Ovary (tissue), 7 donors: ENCODE measurements at regions not wholly inside any gene's neighbourhood (a gene's known extent, or its start where the extent isn't known, plus 50 kb on each side); places are given as distances from the start of the nearest gene placed in this dataset.
"Not testable (repeated sequence)": the region's sequence is repeated elsewhere in the genome, so short reads cannot be mapped to it uniquely, and the experiment has no call there.

Experiments used
- DNase-seq, 5 donors: peaks; one replicate each; pipeline ENCODE4 v3.0.0-alpha.2; 2019 to 2020
- H3K27ac ChIP-seq, 2 donors: fragments of 200-600 bp; one replicate each; pipeline versions ENCODE4 v1.5.1 to v1.8.0; 2019 to 2022
- H3K27me3 ChIP-seq: fragments of 200-600 bp; one replicate; pipeline ENCODE4 v1.8.0; 2022
- H3K36me3 ChIP-seq: fragments of 200-600 bp; sonication (generic); one replicate; pipeline ENCODE4 v1.5.1; 2019
- H3K4me1 ChIP-seq: one replicate; pipeline ENCODE4 v1.8.1; 2013; ENCODE audit warnings: mild to moderate bottlenecking, moderate library complexity; ENCODE audit not compliant: insufficient read depth
- H3K4me3 ChIP-seq: fragments of 200-600 bp; sonication (generic); one replicate; pipeline ENCODE4 v1.5.1; 2017
- H3K9me3 ChIP-seq, 2 donors: fragments of 200-600 bp in 1 of 2; sonication (generic) in 1 of 2; one replicate each; pipeline versions ENCODE4 v1.5.1 to v1.8.1; 2013 to 2019; ENCODE audit warnings: mild to moderate bottlenecking in 1 of 2, moderate library complexity in 1 of 2
- CTCF ChIP-seq, 3 donors: fragments of 450-650 bp in 2 of 3; fragments of 200-600 bp in 1 of 3; IDR thresholded peaks; one replicate each; pipeline versions ENCODE4 v1.5.1 to v1.8.0; 2016 to 2022; ENCODE audit warnings: antibody characterized with exemption in 3 of 3, mild to moderate bottlenecking in 1 of 3
- EP300 ChIP-seq: sonication (generic); formaldehyde crosslinking; IDR thresholded peaks from one replicate; pipeline ENCODE4 v1.6.1; 2017; ENCODE audit warnings: antibody characterized with exemption
- POLR2A ChIP-seq: fragments of 450-650 bp; IDR thresholded peaks from one replicate; pipeline ENCODE4 v1.6.1; 2017; ENCODE audit warnings: antibody characterized with exemption, mild to moderate bottlenecking, moderate library complexity
- WGBS, 3 donors: extraction: QIAGEN DNeasy Blood & Tissue Kit in 1 of 3; methylation state at CpG; one replicate each; pipeline versions ENCODE4 v1.1.5 to v1.1.7; 2013 to 2017; 5-methylcytosine and 5-hydroxymethylcytosine counted together
- intact Hi-C, 4 donors: fragments of 100-400 bp; cut with DNase I; formaldehyde crosslinking; loops; one replicate each; pipeline versions ENCODE4 v1.11.0 to v1.15.1; 2022 to 2023
- donor health status: DM: no; HTN: no; CAD: no; lungs with moderate emphysema.
- donor health status: DM: no; HTN: no; CAD: no.
- donor health status: Bipolar disorder and iron deficiency.
- donor health status: DM: no; HTN: no; CAD: no.
- donor health status: DM: yes; HTN: yes; CAD: no.

DNA sequence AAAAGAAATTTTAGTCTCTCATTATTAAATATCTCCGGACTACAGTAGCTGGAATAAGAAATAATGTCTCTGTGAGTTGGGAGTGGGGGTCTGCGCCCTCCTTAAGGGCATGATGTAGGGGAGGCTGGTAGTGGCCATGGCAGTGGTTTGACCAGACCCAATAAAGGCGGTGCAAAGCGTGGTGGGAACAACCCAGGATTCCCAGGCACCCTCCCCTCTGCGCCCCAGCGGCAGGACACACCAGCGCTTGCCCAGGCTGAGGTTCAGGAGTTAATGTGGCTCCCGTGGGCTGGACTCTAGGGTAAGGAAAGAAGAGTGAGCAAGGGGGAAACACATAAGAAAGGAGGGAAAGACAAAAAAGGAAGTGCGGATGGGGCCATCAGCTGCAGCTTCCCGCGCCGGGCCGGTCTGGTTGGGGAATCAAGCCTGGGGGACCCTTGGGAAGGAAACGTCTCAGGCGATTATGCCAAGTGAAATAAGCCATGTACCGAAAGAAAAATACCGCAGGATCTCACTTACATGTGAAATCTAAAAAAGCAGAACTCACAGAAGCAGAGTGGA, 157.5 kb upstream of the SMIM31 start:
- Histone ChIP-seq H3K4me3 (no peak overlapping the region), H3K27me3 (no peaks in the 10 kb centered on the region), H3K27ac (no peak overlapping the region), H3K9me3 (no peaks in the 10 kb centered on the region), H3K36me3 (no peaks in the 10 kb centered on the region), H3K4me1 (no peaks in the 10 kb centered on the region)
- no peak for DNase-seq
- intact Hi-C loops: no loop called here
- WGBS, 3 donors: 85 to 91% (median 90%) methylated on average over 17 of the region's 17 CpGs
- TF ChIP-seq EP300 (no peak), POLR2A (no peak), CTCF (IDR thresholded peaks at IDR 0.05) (no peak)

DNA sequence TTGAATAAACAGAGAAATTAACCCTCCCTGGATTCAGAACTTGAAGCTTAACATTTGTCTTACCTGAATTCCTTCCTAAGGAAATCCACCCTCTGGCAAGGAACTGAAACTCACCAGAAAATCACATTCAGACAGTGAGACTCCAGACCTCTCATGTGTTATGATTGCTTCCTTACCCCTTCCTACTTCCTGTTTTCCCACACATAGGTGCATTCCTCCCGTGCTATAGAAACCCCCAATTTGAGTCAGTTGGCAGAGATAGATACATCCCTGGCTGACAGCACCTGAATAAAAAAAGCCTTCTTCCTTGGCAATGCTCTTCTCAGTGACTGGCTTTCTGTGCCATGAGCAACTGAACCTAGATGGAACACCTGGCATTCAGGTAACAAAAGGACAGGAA, 157.0 kb upstream of the SMIM31 start:
- Histone ChIP-seq H3K4me1 (no peaks in the 10 kb centered on the region), H3K36me3 (no peaks in the 10 kb centered on the region), H3K27ac (no peak overlapping the region), H3K9me3 (no peaks in the 10 kb centered on the region), H3K27me3 (no peaks in the 10 kb centered on the region), H3K4me3 (no peak overlapping the region)
- no peak for TF ChIP-seq CTCF (IDR thresholded peaks at IDR 0.05)
- TF ChIP-seq EP300: no peak
- no peak for TF ChIP-seq POLR2A
- intact Hi-C loops: no loop called here
- DNase-seq: no peak
- 25 to 42% (median 28%) methylated on average over 1 of the region's 1 CpG for WGBS, 3 donors

DNA sequence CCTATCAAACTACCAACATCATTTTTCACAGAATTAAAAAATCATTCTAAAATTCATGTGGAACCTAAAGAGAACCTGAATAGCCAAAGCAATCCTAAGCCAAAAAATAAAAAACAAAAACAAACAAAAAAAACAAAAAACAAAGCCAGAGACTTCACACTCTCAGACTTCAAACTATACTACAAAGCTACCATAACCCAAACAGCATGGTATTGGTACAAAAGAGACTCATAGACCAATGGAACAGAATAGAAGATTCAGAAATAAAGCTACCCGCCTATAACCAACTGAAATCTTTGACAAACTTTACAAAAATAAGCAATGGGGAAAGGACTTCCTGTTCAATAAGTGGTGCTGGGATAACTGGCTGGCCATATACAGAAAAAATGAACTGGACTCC, 152.3 kb upstream of the SMIM31 start:
- no peaks in the 10 kb centered on the region for H3K36me3 ChIP-seq
- intact Hi-C loops: no loop called here
- DNase-seq: no peak
- H3K27ac ChIP-seq: no peak overlapping the region
- no peak overlapping the region for H3K4me3 ChIP-seq
- H3K4me1 ChIP-seq: no peaks in the 10 kb centered on the region
- no peaks in the 10 kb centered on the region for H3K27me3 ChIP-seq
- TF ChIP-seq POLR2A (no peak), EP300 (no peak), CTCF (IDR thresholded peaks at IDR 0.05) (no peak)
- WGBS, 3 donors: 53 to 77% (median 55%) methylated on average over 1 of the region's 1 CpG
- no peaks in the 10 kb centered on the region for H3K9me3 ChIP-seq

- DNase-seq, H3K9me3 ChIP-seq, H3K4me3 ChIP-seq, H3K36me3 ChIP-seq, intact Hi-C loops, H3K4me1 ChIP-seq, H3K27ac ChIP-seq, H3K27me3 ChIP-seq: not testable (repeated sequence)
- 75% methylated on average over 6 of the region's 6 CpGs for WGBS, 3 donors
These were observed 148.1 kb upstream of the SMIM31 start for GRCh38 chr4:164605791-164606190.

GRCh38 chr4:164606478-164606877, 147.5 kb upstream of the SMIM31 start:
- TF ChIP-seq POLR2A: no peak
- no peak for TF ChIP-seq EP300
- TF ChIP-seq CTCF (IDR thresholded peaks at IDR 0.05): no peak
- H3K36me3 ChIP-seq: no peaks in the 10 kb centered on the region
- H3K9me3 ChIP-seq: no peaks in the 10 kb centered on the region
- no peak overlapping the region for H3K27ac ChIP-seq
- DNase-seq: no peak
- no peak overlapping the region for H3K4me3 ChIP-seq
- H3K27me3 ChIP-seq: no peaks in the 10 kb centered on the region
- H3K4me1 ChIP-seq: no peaks in the 10 kb centered on the region
- intact Hi-C loops: no loop called here
